GM12878 (cell line): ENCODE measurements at regions not wholly inside any gene's neighbourhood (a gene's known extent, or its start where the extent isn't known, plus 50 kb on each side); places are given as distances from the start of the nearest gene placed in this dataset.

Experiments used
- ATAC-seq: fragments of 200-7000 bp; cut with Tn5 transposase; 3 replicates; pipeline ENCODE4 v1.9.1; 2020; ENCODE audit warnings: mild to moderate bottlenecking, moderate library complexity
- BruUV-seq: library from RNA; stranded (reverse); fragments of 400-500 nt; replicated peaks from 2 replicates; lab custom pipeline; 2021; lab: Mats Ljungman, UMichigan
- CTCF ChIA-PET: fragments of 300-600 bp; sonication (Branson Sonifier 250); formaldehyde crosslinking; extraction: SDS; loops from one replicate; lab custom pipeline; 2021; ENCODE audit warnings: inconsistent platforms; lab: Yijun Ruan, JAX
- POLR2A ChIA-PET: fragments of 350-600 bp; formaldehyde crosslinking; extraction: SDS; loops from one replicate; lab custom pipeline; 2021; ENCODE audit warnings: inconsistent platforms; lab: Charles Lee
- RAD21 ChIA-PET: fragments of 300-600 bp; sonication (Branson Sonifier 250); formaldehyde crosslinking; loops from one replicate; lab custom pipeline; 2023; ENCODE audit warnings: antibody characterized with exemption; ENCODE audit not compliant: unreplicated experiment; lab: Charles Lee
- SMC1A ChIA-PET: fragments of 300-600 bp; sonication (Branson Sonifier 250); formaldehyde crosslinking; loops from one replicate; lab custom pipeline; 2023; ENCODE audit not compliant: unreplicated experiment, uncharacterized antibody; lab: Charles Lee
- DNase-seq: peaks from one replicate; pipeline ENCODE4 v3.0.0-alpha.2; 2011; ENCODE audit warnings: low read depth, low spot score
- FAIRE-seq: peaks from 3 replicates; lab custom pipeline; 2011; peaks lifted over from hg19 to GRCh38; lab: Jason Lieb, UNC
- H2AFZ ChIP-seq: 2 replicates; pipeline ENCODE4 v1.6.0; 2011; ENCODE audit warnings: low read depth, low read length, control low read depth; ENCODE audit not compliant: control insufficient read depth
- H3K27ac ChIP-seq: 2 replicates; pipeline ENCODE4 v1.5.1; 2011; ENCODE audit warnings: control low read depth; ENCODE audit not compliant: control insufficient read depth, insufficient read depth
- H3K27me3 ChIP-seq, 2 experiments: replicated peaks in 1 of 2; 2 replicates each; pipeline versions ENCODE4 v1.6.0 to v1.6.1; 2011; ENCODE audit warnings: low read length in 1 of 2; ENCODE audit not compliant: control insufficient read depth in 2 of 2, insufficient read depth in 2 of 2
- H3K36me3 ChIP-seq, 2 experiments: 2 replicates each; pipeline ENCODE4 v1.5.1; 2011; ENCODE audit warnings: low read length in 1 of 2; ENCODE audit not compliant: control insufficient read depth in 2 of 2, insufficient read depth in 2 of 2
- H3K4me1 ChIP-seq: 2 replicates; pipeline ENCODE4 v1.6.1; 2011; ENCODE audit warnings: mild to moderate bottlenecking, low read length, moderate library complexity, mixed read lengths; ENCODE audit not compliant: control insufficient read depth, insufficient read depth
- H3K4me2 ChIP-seq: 2 replicates; pipeline ENCODE4 v1.6.0; 2011; ENCODE audit warnings: control low read depth; ENCODE audit not compliant: control insufficient read depth, insufficient read depth
- H3K4me3 ChIP-seq: fragments of 200-600 bp; sonication (generic); 2 replicates; pipeline ENCODE4 v1.5.1; 2016
- H3K79me2 ChIP-seq: 2 replicates; pipeline ENCODE4 v1.6.0; 2011; ENCODE audit warnings: low read length; ENCODE audit not compliant: control insufficient read depth, insufficient read depth
- H3K9ac ChIP-seq: 2 replicates; pipeline ENCODE4 v1.8.0; 2011; ENCODE audit warnings: low read length, control low read depth, mixed read lengths; ENCODE audit not compliant: control insufficient read depth, insufficient read depth
- H3K9me3 ChIP-seq: replicated peaks from 3 replicates; pipeline ENCODE4 v1.5.1; 2011; ENCODE audit warnings: mild to moderate bottlenecking, low read length; ENCODE audit not compliant: control insufficient read depth, insufficient read depth
- H4K20me1 ChIP-seq: 2 replicates; pipeline ENCODE4 v1.6.0; 2011; ENCODE audit not compliant: control insufficient read depth, insufficient read depth
- E2F4 ChIP-seq: IDR thresholded peaks from 2 replicates; pipeline ENCODE4 v1.6.1; 2012; ENCODE audit warnings: low read depth, low read length, improper control_type of control experiment
- EZH2 ChIP-seq: IDR thresholded peaks from 2 replicates; pipeline ENCODE4 v1.6.1; 2012; ENCODE audit warnings: low read depth, mild to moderate bottlenecking, control low read depth, inconsistent platforms, low read length, borderline replicate concordance; ENCODE audit not compliant: control insufficient read depth
- GATAD2B ChIP-seq: fragments of 450-650 bp; conservative IDR thresholded peaks from 2 replicates; pipeline ENCODE4 v1.6.1; 2017; ENCODE audit warnings: low read depth, mild to moderate bottlenecking, moderate library complexity
- HCFC1 ChIP-seq: fragments of 150-350 bp; IDR thresholded peaks from 2 replicates; pipeline ENCODE4 v1.6.1; 2014; ENCODE audit warnings: low read length
- KAT2A ChIP-seq: conservative IDR thresholded peaks from 2 replicates; pipeline ENCODE4 v1.6.1; 2011; ENCODE audit warnings: low read depth, low read length; ENCODE audit not compliant: control insufficient read depth
- MEF2B ChIP-seq: fragments of 450-650 bp; IDR thresholded peaks from 2 replicates; pipeline ENCODE4 v1.6.1; 2018; ENCODE audit warnings: mild to moderate bottlenecking, moderate library complexity; ENCODE audit not compliant: partially characterized antibody, poor library complexity, severe bottlenecking
- NFIC ChIP-seq: IDR thresholded peaks from 2 replicates; pipeline ENCODE4 v1.6.1; 2012; ENCODE audit warnings: low read depth, mild to moderate bottlenecking, inconsistent platforms, low read length, moderate library complexity
- NR2C1 ChIP-seq: fragments of 450-650 bp; IDR thresholded peaks from 2 replicates; pipeline ENCODE4 v1.6.1; 2017; ENCODE audit warnings: antibody characterized with exemption, mild to moderate bottlenecking, moderate library complexity
- NR2F1 ChIP-seq: fragments of 450-650 bp; conservative IDR thresholded peaks from 2 replicates; pipeline ENCODE4 v1.6.1; 2017; ENCODE audit warnings: mild to moderate bottlenecking
- PAX8 ChIP-seq: fragments of 450-650 bp; IDR thresholded peaks from 2 replicates; pipeline ENCODE4 v1.6.1; 2017; ENCODE audit warnings: mild to moderate bottlenecking, moderate library complexity
- RAD51 ChIP-seq: fragments of 450-650 bp; IDR thresholded peaks from 2 replicates; pipeline ENCODE4 v1.6.1; 2016; ENCODE audit warnings: moderate library complexity, mild to moderate bottlenecking, inconsistent platforms
- RB1 ChIP-seq: fragments of 450-650 bp; formaldehyde crosslinking; IDR thresholded peaks from 2 replicates; pipeline ENCODE4 v1.6.1; 2017; ENCODE audit warnings: mild to moderate bottlenecking, borderline replicate concordance
- RBBP5 ChIP-seq: fragments of 200-600 bp; sonication (generic); conservative IDR thresholded peaks from 2 replicates; pipeline ENCODE4 v1.6.1; 2016
- ZNF687 ChIP-seq: fragments of 450-650 bp; IDR thresholded peaks from 2 replicates; pipeline ENCODE4 v1.6.1; 2017; ENCODE audit warnings: mild to moderate bottlenecking, moderate library complexity
- in situ Hi-C: fragments of 300-500 bp; cut with MboI; formaldehyde crosslinking; loops from 9 replicates; pipeline ENCODE4 v1.14.3; 2018; ENCODE audit warnings: mixed read lengths
- intact Hi-C: fragments of 100-400 bp; cut with micrococcal nuclease; formaldehyde crosslinking; loops from one replicate; pipeline ENCODE4 v1.14.2; 2022; ENCODE audit not compliant: unreplicated experiment
- TF ChIP-seq, protein P1 (sequence below): fragments of 450-650 bp; IDR thresholded peaks from 2 replicates; pipeline ENCODE4 v1.6.1; 2017; ENCODE audit warnings: low read depth, mild to moderate bottlenecking, moderate library complexity

DNA sequence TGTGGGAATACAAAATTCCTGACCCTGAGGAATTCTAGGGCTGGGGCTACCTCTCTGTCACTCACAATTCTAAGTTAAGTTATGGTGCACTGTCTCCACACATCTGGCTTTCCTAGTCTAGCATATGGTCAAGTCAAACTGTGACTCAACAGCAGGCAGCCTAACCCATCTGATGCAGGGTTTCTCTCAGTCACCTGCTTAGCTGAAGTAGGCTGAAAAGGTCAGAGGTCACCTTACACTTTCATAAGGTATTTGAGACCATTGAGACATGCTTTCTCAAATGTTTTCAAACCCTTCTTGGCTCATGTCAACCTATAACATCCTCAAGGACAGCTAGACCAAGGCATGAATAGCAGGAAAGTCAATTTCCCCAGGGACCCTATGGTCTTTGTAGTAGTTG, 196.5 kb upstream of the STK26 start:
- Histone ChIP-seq H3K4me1 (peaks cover 4% of the 10 kb centered on the region; the same call in 1 of the 2 replicates), H3K79me2 (peaks cover 47% of the 10 kb centered on the region), H3K27ac (no peak overlapping the region), H3K9ac (peak overlapping the region; percentile 26; the same call in 1 of the 2 replicates), H3K4me3 (no peak overlapping the region), H3K4me2 (peak overlapping the region; percentile 52; the same call in 1 of the 2 replicates), H3K27me3 (no peaks in the 10 kb centered on the region), H3K9me3 (no peaks in the 10 kb centered on the region), H2AFZ (no peak overlapping the region), H4K20me1 (no peaks in the 10 kb centered on the region), H3K36me3 (no peaks in the 10 kb centered on the region)
- TF ChIP-seq HCFC1 (no peak), RB1 (no peak), E2F4 (no peak), EZH2 (no peak), NR2F1 (peak; percentile 71), NR2C1 (peak; percentile 70), RBBP5 (no peak), ZNF687 (0 out of 2 replicates have a peak, but pooled peaks have one; percentile 23), KAT2A (no peak), RAD51 (no peak), GATAD2B (no peak), NFIC (no peak), MEF2B (peak; percentile 34), PAX8 (no peak)
- TF ChIP-seq, protein P1, sequence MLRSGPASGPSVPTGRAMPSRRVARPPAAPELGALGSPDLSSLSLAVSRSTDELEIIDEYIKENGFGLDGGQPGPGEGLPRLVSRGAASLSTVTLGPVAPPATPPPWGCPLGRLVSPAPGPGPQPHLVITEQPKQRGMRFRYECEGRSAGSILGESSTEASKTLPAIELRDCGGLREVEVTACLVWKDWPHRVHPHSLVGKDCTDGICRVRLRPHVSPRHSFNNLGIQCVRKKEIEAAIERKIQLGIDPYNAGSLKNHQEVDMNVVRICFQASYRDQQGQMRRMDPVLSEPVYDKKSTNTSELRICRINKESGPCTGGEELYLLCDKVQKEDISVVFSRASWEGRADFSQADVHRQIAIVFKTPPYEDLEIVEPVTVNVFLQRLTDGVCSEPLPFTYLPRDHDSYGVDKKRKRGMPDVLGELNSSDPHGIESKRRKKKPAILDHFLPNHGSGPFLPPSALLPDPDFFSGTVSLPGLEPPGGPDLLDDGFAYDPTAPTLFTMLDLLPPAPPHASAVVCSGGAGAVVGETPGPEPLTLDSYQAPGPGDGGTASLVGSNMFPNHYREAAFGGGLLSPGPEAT, result no peak
- CTCF ChIA-PET, result interaction anchor here (0.7 to 3.9 kb wide), 14 partner anchors 10 to 787 kb away, joined by 3 to 40 read pairs (median 8); partner anchors contain the start of gene RAP2C
- SMC1A ChIA-PET, result interaction anchor here (0.5 to 3.2 kb wide), 11 partner anchors 11 to 654 kb away, joined by 3 to 15 read pairs (median 3); partner anchors contain the start of gene RAP2C
- BruUV-seq, result no TSS peak
- intact Hi-C loops, result loop anchor here (5.0 kb wide), 1 partner anchor 1346 kb away; no protein-coding TSS in a partner anchor
- FAIRE-seq (no peak), DNase-seq (no peak), ATAC-seq (no peak)
- RAD21 ChIA-PET, result interaction anchor here (0.9 to 2.9 kb wide), 11 partner anchors 8 to 1538 kb away, joined by 3 to 24 read pairs (median 6); partner anchors contain the start of gene RAP2C
- in situ Hi-C loops, result no loop called here
- POLR2A ChIA-PET, result interaction anchor here (0.6 to 1.2 kb wide), 4 partner anchors 9 to 1108 kb away, joined by 3 to 4 read pairs (median 3); no protein-coding TSS in a partner anchor
